NCI-H1436 (cell line): ENCODE measurements at regions not wholly inside any gene's neighbourhood (a gene's known extent, or its start where the extent isn't known, plus 50 kb on each side); places are given as distances from the start of the nearest gene placed in this dataset.
"Not testable (repeated sequence)": the region's sequence is repeated elsewhere in the genome, so short reads cannot be mapped to it uniquely, and the experiment has no call there.

ENCODE experiments used
- DNase-seq: peaks from one replicate; lab custom pipeline; 2025; lab: John Stamatoyannopoulos, UW

DNA sequence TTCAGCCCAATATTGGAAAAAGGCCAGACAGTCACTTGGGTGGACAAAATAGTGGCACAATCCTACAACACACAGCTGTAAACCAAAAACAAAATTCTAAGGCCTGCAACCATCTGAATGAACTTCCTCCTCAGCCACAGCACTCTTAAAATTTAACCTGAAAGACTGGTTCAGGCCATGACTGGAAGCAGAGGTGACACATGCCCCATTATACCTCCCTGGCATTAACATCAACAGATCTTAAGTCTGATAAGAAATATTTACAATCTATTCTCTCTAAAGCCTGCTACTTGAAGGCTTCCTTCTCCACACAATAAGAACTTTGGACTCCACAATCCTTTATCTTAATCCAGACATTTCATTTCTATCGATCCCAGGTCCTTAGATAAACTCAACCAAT, 192.4 kb upstream of the LRP1B start:
- no peak for DNase-seq

DNA sequence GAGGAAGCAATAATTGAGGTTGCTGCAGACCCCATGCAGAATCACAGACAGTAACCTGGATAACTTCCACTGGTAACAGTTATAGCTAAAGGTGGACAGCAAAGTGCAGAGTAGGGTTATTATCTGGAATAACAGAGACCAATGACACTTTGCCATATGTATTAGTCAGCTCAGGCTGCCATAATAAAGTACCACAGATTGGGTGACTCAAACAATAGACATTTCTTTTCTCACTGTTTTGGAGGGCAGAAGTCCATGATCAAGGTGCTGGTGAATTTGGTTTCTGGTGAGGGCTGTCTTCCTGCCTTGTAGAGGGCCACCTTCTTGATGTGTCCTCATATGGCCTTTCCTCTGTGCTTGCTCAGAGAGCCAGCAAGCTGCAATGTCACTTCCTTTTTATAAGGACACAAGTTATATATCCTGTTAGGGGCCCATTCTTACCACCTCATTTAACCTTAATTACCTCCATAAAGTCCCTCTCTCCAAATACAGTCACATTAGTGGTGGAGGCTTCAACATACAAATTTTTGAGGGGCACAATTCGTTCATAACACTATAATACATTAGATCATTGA, 191.0 kb upstream of the LRP1B start:
- no peak for DNase-seq

DNA sequence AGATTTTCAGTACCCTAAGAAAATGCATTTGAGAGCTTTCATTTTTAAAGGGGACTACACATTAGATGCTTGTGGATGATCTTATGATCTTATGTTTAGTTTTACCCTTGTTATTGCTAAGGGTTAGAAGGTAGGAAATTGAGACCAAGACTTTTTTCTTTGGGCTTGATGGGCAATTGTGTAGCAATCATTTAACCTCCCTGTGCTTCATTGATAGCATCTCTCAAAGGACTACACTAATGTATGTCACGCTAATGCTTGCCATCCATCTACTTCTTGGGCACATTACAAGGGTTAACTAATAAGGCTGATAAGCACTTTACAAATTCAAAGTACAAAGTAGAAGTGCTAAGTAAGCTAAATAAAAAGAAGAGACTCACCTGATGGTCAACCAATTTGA, 189.3 kb upstream of the LRP1B start:
- DNase-seq, result no peak

DNA sequence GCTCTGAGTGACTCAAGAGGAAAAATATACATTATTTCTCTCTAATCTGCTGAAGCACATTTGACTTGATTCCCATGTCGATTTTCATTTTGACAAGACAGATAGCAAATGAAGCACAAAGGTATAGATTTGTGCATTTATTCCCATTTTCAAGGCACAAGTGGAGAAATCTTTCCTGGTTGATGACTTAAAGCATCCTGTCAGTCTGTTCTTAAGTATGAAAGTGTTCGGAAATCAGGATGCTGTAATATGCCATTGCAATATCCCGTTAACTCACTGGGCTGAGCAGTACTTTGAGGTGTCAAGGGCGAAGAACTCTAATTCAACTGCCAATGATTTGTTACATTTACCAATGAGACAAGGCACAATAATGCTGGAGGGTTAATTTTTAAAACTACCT, 185.2 kb upstream of the LRP1B start:
- DNase-seq, result no peak

DNA sequence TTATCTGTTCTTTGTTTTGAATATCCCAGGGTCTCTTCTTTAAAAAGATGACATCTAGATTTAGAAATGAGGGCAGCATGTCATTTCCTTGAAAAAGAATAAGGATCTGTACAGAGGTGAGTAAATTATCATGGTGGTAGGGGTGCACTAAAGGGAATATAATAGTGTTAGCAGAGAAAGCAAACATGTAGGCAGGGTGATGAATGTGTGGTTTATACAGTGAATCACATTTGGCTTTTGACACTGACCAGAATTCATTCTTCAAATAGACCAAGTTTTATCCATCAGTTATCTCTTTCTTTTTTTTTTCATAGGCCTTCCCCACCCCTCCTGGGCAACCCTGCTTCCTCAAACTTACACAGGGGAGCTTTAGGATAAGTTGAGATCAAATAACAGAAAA, 184.5 kb upstream of the LRP1B start:
- DNase-seq, result no peak

- no peak for DNase-seq
Observed at GRCh38 chr2:142314164-142314563, 183.3 kb upstream of the LRP1B start.

- no peak for DNase-seq
Observed at GRCh38 chr2:142310530-142310929, 179.7 kb upstream of the LRP1B start.

GRCh38 chr2:142308744-142309143, 177.9 kb upstream of the LRP1B start:
- no peak for DNase-seq

GRCh38 chr2:142307616-142308115, 176.8 kb upstream of the LRP1B start:
- DNase-seq, result no peak

GRCh38 chr2:142307086-142307485, 176.3 kb upstream of the LRP1B start:
- DNase-seq, result no peak

GRCh38 chr2:142306131-142306530, 175.3 kb upstream of the LRP1B start:
- no peak for DNase-seq

DNA sequence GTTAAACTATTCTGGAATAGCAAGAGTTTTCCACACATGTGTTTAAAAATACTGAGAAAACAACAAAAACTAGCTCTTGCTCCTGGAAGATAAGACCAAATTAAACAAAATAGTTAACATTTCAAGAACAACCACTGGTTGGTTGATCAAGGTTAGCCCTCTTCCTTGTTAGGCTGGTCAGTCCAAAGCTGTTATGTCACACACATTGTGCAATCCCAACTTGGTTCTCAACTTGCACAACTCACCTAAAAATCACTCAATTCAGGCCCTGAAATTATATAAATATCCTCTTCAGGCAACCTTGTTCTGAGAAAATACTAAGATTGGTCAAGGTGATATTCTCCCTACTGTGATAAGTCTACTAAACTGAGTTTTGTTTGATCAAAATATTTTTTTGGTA, 169.7 kb upstream of the LRP1B start:
- DNase-seq, result no peak

DNA sequence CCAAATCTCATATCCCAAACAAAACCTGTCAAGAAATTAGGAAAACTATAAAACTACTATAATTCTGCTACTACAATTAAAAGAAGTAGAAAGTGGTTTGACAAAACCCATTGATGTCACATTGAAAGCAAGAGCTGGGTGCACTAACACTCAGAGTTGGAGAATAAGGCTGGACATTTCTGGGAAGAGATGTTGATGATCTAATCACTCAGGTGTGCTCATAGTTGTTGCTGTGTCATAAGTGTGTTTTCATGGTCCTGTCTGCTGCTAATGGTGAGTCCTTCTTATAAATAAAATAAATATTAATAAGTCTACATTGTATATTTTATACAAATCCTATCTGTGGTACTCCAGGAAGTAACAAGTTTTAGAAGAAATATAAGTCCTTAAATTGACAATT, 168.2 kb upstream of the LRP1B start:
- no peak for DNase-seq

DNA sequence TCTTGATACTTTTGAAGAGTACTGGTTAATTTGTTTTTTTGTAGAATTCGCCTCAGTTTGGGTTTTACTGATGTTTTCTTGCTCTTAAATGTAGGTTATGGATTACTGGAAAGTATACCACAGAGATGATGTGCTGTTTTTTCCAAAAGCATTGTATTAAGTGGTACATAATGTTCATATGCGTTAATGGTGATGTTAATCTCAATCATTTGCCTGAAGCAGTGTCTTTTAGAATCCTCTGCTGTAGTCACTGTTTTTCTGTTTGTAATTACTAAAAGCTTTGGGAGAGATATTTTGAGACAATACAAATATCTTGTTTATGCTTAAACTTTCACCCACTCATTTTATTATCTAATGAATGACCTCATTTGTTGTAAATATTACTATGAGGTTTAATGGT, 163.4 kb upstream of the LRP1B start:
- DNase-seq, result no peak

DNA sequence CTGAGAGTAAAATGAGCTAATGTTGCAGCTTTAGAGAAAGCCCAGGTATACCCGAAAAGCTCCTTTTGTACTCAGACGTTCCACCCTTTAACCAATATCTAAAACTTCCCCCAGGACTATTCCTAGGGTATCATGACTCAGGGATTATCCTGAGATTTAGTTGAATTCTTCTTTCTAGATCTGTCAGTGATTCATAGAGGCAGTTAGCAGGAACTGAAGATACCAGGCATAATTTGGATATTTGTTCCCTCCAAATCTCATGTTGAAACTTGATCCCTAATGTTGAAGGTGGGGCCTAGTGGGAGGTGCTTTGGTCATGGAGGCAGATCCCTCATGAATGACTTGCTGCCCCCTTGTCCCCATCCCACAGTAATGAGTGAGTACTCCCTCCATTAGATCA, 161.2 kb upstream of the LRP1B start:
- no peak for DNase-seq

- DNase-seq, result no peak
Observed at GRCh38 chr2:142290931-142291330, 160.1 kb upstream of the LRP1B start.

- no peak for DNase-seq
Observed at GRCh38 chr2:142286618-142287017, 155.8 kb upstream of the LRP1B start.

- no peak for DNase-seq
Observed at GRCh38 chr2:142285480-142285879, 154.7 kb upstream of the LRP1B start.

- DNase-seq, result not testable (repeated sequence)
Observed at GRCh38 chr2:142284336-142284735, 153.5 kb upstream of the LRP1B start.

GRCh38 chr2:142280831-142281230, 150.0 kb upstream of the LRP1B start:
- DNase-seq, result no peak

- no peak for DNase-seq
Observed at GRCh38 chr2:142270990-142271389, 140.2 kb upstream of the LRP1B start.

GRCh38 chr2:142270291-142270690, 139.5 kb upstream of the LRP1B start:
- DNase-seq, result no peak

DNA sequence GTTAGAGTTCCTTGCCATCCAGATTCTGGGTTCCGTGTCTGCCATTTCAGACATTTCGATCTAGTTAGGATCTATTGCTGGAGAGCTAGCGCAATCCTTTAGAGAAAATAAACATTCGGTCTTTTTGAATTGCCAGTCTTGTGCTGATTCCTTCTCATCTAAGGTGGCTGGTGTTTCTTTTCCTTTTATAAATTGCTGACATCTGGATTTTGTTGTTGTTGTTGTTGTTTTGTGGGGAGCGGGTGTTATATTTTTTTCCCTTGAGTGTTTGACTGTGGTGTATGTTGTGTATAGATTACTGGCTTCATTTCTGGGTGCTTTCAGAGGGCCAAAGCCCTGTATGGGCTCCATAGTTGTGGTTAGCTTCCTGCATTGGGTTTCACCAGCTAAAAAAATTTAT, 128.5 kb upstream of the LRP1B start:
- DNase-seq, result no peak

DNA sequence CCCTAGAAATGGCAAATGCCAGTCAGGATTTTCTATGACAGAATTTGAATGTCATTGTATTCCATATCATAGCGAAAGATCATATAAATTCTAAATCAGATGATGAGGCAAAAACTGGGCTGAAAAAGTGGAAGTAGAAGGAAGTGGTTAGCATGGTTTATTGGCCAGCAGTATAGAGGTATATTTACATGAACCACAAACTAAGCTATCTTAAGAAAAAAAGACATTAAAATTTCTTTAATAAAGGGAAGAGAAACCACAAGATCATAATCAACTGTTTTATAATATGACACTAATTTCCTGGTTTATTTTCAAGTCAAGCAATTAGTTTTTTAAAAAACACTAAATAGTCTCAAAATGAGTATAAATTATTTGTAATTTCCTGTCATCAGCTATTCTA, 123.2 kb upstream of the LRP1B start:
- no peak for DNase-seq

DNA sequence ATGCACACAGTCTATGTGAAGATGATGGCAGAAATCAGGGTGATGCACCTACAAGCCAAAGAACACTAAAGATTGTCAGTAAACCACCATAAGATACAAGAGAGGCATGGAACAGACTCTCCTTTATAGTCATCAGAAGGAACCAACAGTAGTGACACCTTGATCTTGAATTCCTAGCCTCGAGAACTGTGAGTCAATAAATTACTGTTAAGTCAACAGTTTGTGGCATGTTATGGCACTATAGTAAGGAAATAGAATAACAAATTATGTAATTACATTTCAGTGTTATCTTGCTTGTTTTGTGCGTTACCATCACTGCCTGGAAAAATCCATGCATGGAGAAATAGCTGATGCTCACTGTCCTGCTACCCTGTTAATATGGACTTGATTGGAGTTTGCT, 110.2 kb upstream of the LRP1B start:
- DNase-seq, result no peak
